Hepatocyte (in vitro differentiated cells): ENCODE measurements at regions not wholly inside any gene's neighbourhood (a gene's known extent, or its start where the extent isn't known, plus 50 kb on each side); places are given as distances from the start of the nearest gene placed in this dataset.

Source experiments
- EZH2phosphoT487 ChIP-seq: fragments of 200-600 bp; sonication (generic); IDR thresholded peaks from one replicate; pipeline ENCODE4 v1.6.1; 2018; ENCODE audit warnings: antibody characterized with exemption, mild to moderate bottlenecking, low read depth, moderate library complexity; ENCODE audit not compliant: unreplicated experiment, severe bottlenecking
- TF ChIP-seq, protein P1 (sequence below): fragments of 200-600 bp; sonication (generic); IDR thresholded peaks from 2 replicates; pipeline ENCODE4 v1.5.1; 2016; ENCODE audit warnings: antibody characterized with exemption, mild to moderate bottlenecking; ENCODE audit not compliant: poor library complexity

DNA sequence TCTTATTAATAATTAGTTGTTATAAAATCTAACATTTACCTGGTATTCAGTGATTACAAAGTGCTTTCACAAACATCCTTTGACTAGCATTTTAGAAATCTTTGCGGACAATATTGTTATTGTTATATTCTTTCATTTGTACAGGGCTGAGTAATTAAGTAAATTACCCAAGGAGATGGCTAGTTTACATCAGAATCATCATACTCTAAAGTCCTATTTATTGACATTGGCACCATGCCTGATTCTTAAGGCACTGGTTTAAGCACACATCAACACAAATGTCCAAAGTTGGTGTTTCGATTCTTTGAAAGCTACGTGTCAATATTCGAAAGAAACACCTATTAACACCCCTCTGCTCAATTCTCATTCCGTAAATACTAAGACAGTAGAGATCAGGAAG is 424.6 kb upstream of the CHRM3 start:
- TF ChIP-seq, protein P1, sequence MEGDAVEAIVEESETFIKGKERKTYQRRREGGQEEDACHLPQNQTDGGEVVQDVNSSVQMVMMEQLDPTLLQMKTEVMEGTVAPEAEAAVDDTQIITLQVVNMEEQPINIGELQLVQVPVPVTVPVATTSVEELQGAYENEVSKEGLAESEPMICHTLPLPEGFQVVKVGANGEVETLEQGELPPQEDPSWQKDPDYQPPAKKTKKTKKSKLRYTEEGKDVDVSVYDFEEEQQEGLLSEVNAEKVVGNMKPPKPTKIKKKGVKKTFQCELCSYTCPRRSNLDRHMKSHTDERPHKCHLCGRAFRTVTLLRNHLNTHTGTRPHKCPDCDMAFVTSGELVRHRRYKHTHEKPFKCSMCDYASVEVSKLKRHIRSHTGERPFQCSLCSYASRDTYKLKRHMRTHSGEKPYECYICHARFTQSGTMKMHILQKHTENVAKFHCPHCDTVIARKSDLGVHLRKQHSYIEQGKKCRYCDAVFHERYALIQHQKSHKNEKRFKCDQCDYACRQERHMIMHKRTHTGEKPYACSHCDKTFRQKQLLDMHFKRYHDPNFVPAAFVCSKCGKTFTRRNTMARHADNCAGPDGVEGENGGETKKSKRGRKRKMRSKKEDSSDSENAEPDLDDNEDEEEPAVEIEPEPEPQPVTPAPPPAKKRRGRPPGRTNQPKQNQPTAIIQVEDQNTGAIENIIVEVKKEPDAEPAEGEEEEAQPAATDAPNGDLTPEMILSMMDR, result no peak
- TF ChIP-seq EZH2phosphoT487, result no peak
